ENCODE measurements at regions not wholly inside any gene's neighbourhood (a gene's known extent, or its start where the extent isn't known, plus 50 kb on each side); places are given as distances from the start of the nearest gene placed in this dataset.

- TF ChIP-seq POLR2A (IDR thresholded peaks at IDR 0.05) (no peak), CTCF (IDR thresholded peaks at IDR 0.05) (no peak)
Measured at GRCh38 chr11:134498326-134499139, 86.5 kb upstream of the B3GAT1 start.

All from heart left ventricle (tissue), 13 donors.